HEK293 (cell line): ENCODE measurements at regions not wholly inside any gene's neighbourhood (a gene's known extent, or its start where the extent isn't known, plus 50 kb on each side); places are given as distances from the start of the nearest gene placed in this dataset.
A peak's percentile ranks its signal among the peaks of the same experiment; 100 is the strongest.

Experiments used
- MYNN ChIP-seq: fragments of 450-650 bp; formaldehyde crosslinking; IDR thresholded peaks from 2 replicates; pipeline ENCODE4 v1.5.1; 2016; ENCODE audit warnings: missing biosample characterization, missing genetic modification characterization, borderline replicate concordance
- OSR2 ChIP-seq: fragments of 450-650 bp; formaldehyde crosslinking; IDR thresholded peaks from 2 replicates; pipeline ENCODE4 v1.5.1; 2016; ENCODE audit warnings: missing biosample characterization, missing genetic modification characterization
- SP7 ChIP-seq: fragments of 450-650 bp; formaldehyde crosslinking; IDR thresholded peaks from 2 replicates; pipeline ENCODE4 v1.5.1; 2016; ENCODE audit warnings: missing biosample characterization, missing genetic modification characterization
- TRIM28 ChIP-seq: IDR thresholded peaks from 2 replicates; pipeline ENCODE4 v1.6.1; 2011; ENCODE audit warnings: low read length, control low read depth, borderline replicate concordance
- YY1 ChIP-seq: fragments of 450-650 bp; formaldehyde crosslinking; IDR thresholded peaks from 2 replicates; pipeline ENCODE4 v1.5.1; 2018; ENCODE audit warnings: missing biosample characterization, missing genetic modification characterization
- ZBTB21 ChIP-seq: fragments of 450-650 bp; formaldehyde crosslinking; IDR thresholded peaks from 2 replicates; pipeline ENCODE4 v1.5.1; 2017; ENCODE audit warnings: missing biosample characterization, missing genetic modification characterization
- ZBTB7A ChIP-seq: fragments of 450-650 bp; formaldehyde crosslinking; IDR thresholded peaks from 2 replicates; pipeline ENCODE4 v1.5.1; 2016; ENCODE audit warnings: low read depth, missing biosample characterization, missing genetic modification characterization
- ZFHX2 ChIP-seq: fragments of 450-650 bp; formaldehyde crosslinking; conservative IDR thresholded peaks from 2 replicates; pipeline ENCODE4 v1.5.1; 2016; ENCODE audit warnings: missing biosample characterization, missing genetic modification characterization
- ZFP69B ChIP-seq: fragments of 450-650 bp; formaldehyde crosslinking; IDR thresholded peaks from 2 replicates; pipeline ENCODE4 v1.5.1; 2016; ENCODE audit warnings: missing biosample characterization, missing genetic modification characterization
- ZNF155 ChIP-seq: fragments of 450-650 bp; formaldehyde crosslinking; IDR thresholded peaks from 2 replicates; pipeline ENCODE4 v1.5.1; 2016; ENCODE audit warnings: missing biosample characterization, missing genetic modification characterization
- ZNF175 ChIP-seq: fragments of 450-650 bp; formaldehyde crosslinking; IDR thresholded peaks from 2 replicates; pipeline ENCODE4 v1.5.1; 2016; ENCODE audit warnings: missing biosample characterization, missing genetic modification characterization
- ZNF202 ChIP-seq: fragments of 450-650 bp; formaldehyde crosslinking; IDR thresholded peaks from 2 replicates; pipeline ENCODE4 v1.5.1; 2016; ENCODE audit warnings: missing biosample characterization, missing genetic modification characterization, borderline replicate concordance
- ZNF211 ChIP-seq: fragments of 450-650 bp; formaldehyde crosslinking; IDR thresholded peaks from 2 replicates; pipeline ENCODE4 v1.5.1; 2016; ENCODE audit warnings: low read depth, missing biosample characterization, missing genetic modification characterization
- ZNF214 ChIP-seq: fragments of 450-650 bp; formaldehyde crosslinking; IDR thresholded peaks from 2 replicates; pipeline ENCODE4 v1.5.1; 2017; ENCODE audit warnings: missing biosample characterization, mild to moderate bottlenecking, missing genetic modification characterization, borderline replicate concordance
- ZNF223 ChIP-seq: fragments of 450-650 bp; formaldehyde crosslinking; IDR thresholded peaks from 2 replicates; pipeline ENCODE4 v1.5.1; 2016; ENCODE audit warnings: missing biosample characterization, missing genetic modification characterization
- ZNF24 ChIP-seq: fragments of 450-650 bp; formaldehyde crosslinking; IDR thresholded peaks from 2 replicates; pipeline ENCODE4 v1.5.1; 2016; ENCODE audit warnings: missing biosample characterization, missing genetic modification characterization
- ZNF26 ChIP-seq: fragments of 450-650 bp; formaldehyde crosslinking; IDR thresholded peaks from 2 replicates; pipeline ENCODE4 v1.5.1; 2016; ENCODE audit warnings: missing biosample characterization, missing genetic modification characterization
- ZNF302 ChIP-seq: fragments of 450-650 bp; formaldehyde crosslinking; IDR thresholded peaks from 2 replicates; pipeline ENCODE4 v1.5.1; 2016; ENCODE audit warnings: missing biosample characterization, missing genetic modification characterization, low read depth
- ZNF362 ChIP-seq: fragments of 450-650 bp; formaldehyde crosslinking; IDR thresholded peaks from 2 replicates; pipeline ENCODE4 v1.5.1; 2016; ENCODE audit warnings: missing biosample characterization, missing genetic modification characterization
- ZNF555 ChIP-seq: fragments of 450-650 bp; formaldehyde crosslinking; conservative IDR thresholded peaks from 2 replicates; pipeline ENCODE4 v1.5.1; 2017; ENCODE audit warnings: missing biosample characterization, mild to moderate bottlenecking, missing genetic modification characterization, inconsistent platforms
- ZNF670 ChIP-seq: fragments of 450-650 bp; formaldehyde crosslinking; IDR thresholded peaks from 2 replicates; pipeline ENCODE4 v1.5.1; 2016; ENCODE audit warnings: missing biosample characterization, missing genetic modification characterization, low read depth
- ZNF843 ChIP-seq: fragments of 450-650 bp; formaldehyde crosslinking; IDR thresholded peaks from 2 replicates; pipeline ENCODE4 v1.5.1; 2016; ENCODE audit warnings: missing biosample characterization, missing genetic modification characterization
- TF ChIP-seq, protein P1 (sequence below): fragments of 450-650 bp; IDR thresholded peaks from 2 replicates; pipeline ENCODE4 v1.5.1; 2018; ENCODE audit warnings: missing biosample characterization, missing genetic modification characterization
- TF ChIP-seq, protein P2 (sequence below): fragments of 450-650 bp; formaldehyde crosslinking; IDR thresholded peaks from 2 replicates; pipeline ENCODE4 v1.5.1; 2017; ENCODE audit warnings: missing biosample characterization, mild to moderate bottlenecking, missing genetic modification characterization, moderate library complexity
- TF ChIP-seq, protein P3 (sequence below): fragments of 450-650 bp; formaldehyde crosslinking; IDR thresholded peaks from 2 replicates; pipeline ENCODE4 v1.5.1; 2016; ENCODE audit warnings: missing biosample characterization, missing genetic modification characterization, low read depth
- TF ChIP-seq, protein P4 (sequence below): fragments of 450-650 bp; formaldehyde crosslinking; IDR thresholded peaks from 2 replicates; pipeline ENCODE4 v1.5.1; 2016; ENCODE audit warnings: missing biosample characterization, missing genetic modification characterization
- TF ChIP-seq, protein P5 (sequence below): fragments of 450-650 bp; formaldehyde crosslinking; IDR thresholded peaks from 2 replicates; pipeline ENCODE4 v1.5.1; 2016; ENCODE audit warnings: missing biosample characterization, missing genetic modification characterization, low read depth

DNA sequence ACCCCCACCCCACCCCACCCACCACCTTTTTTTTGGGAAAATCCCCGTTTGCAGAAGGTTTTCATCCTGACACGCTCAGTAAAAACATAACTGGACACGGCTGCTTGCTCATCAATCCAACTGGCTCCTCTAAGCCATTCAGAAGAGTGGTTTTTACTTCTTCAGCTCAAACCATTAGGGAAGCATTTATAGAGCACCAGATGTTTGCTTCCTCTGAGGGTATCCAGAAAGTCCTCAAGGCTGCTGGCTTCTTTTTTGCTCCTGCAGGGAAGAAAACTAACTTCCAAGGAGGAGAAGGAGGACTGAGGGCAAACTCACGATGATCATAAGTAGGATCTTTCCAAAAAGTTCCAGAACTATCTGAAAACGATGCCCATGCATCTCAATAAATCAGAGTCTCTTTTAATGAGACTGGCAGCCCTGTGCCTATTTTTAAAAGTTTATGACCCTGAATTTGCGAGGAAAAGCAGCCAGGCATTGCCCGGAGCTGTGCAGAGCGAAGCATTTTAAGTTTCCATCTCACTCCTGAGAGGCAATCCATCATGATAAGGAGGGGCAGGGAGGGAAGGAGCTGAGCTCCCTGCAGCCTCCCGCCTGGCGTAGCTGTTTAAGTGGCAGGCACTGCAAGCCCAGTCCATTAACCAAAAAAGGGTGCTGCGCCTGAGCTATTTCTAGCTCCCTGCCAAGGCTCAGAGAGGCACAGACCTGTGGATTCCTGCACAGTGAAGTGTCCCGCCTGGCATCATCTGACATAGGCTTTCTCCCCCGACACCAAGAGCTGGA, 146.3 kb upstream of the FOXF1 start (continued):
- no peak for TF ChIP-seq ZFHX2 (tag by site-specific recombination)
- TF ChIP-seq ZFP69B, result 0 out of 2 replicates have a peak, but pooled peaks have one; percentile 31
- TF ChIP-seq, protein P1, sequence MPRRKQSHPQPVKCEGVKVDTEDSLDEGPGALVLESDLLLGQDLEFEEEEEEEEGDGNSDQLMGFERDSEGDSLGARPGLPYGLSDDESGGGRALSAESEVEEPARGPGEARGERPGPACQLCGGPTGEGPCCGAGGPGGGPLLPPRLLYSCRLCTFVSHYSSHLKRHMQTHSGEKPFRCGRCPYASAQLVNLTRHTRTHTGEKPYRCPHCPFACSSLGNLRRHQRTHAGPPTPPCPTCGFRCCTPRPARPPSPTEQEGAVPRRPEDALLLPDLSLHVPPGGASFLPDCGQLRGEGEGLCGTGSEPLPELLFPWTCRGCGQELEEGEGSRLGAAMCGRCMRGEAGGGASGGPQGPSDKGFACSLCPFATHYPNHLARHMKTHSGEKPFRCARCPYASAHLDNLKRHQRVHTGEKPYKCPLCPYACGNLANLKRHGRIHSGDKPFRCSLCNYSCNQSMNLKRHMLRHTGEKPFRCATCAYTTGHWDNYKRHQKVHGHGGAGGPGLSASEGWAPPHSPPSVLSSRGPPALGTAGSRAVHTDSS (tag by site-specific recombination), result no peak
- TF ChIP-seq MYNN (tag by site-specific recombination), result no peak
- TF ChIP-seq ZBTB21, result no peak
- no peak for TF ChIP-seq ZNF362
- TF ChIP-seq TRIM28, result peak; percentile 80; the same call in 1 of the 2 replicates
- TF ChIP-seq YY1, result no peak
- TF ChIP-seq, protein P2, sequence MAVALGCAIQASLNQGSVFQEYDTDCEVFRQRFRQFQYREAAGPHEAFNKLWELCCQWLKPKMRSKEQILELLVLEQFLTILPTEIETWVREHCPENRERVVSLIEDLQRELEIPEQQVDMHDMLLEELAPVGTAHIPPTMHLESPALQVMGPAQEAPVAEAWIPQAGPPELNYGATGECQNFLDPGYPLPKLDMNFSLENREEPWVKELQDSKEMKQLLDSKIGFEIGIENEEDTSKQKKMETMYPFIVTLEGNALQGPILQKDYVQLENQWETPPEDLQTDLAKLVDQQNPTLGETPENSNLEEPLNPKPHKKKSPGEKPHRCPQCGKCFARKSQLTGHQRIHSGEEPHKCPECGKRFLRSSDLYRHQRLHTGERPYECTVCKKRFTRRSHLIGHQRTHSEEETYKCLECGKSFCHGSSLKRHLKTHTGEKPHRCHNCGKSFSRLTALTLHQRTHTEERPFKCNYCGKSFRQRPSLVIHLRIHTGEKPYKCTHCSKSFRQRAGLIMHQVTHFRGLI (tag by site-specific recombination), result peak; percentile 52
- TF ChIP-seq OSR2, result peak; percentile 95
- TF ChIP-seq, protein P3, sequence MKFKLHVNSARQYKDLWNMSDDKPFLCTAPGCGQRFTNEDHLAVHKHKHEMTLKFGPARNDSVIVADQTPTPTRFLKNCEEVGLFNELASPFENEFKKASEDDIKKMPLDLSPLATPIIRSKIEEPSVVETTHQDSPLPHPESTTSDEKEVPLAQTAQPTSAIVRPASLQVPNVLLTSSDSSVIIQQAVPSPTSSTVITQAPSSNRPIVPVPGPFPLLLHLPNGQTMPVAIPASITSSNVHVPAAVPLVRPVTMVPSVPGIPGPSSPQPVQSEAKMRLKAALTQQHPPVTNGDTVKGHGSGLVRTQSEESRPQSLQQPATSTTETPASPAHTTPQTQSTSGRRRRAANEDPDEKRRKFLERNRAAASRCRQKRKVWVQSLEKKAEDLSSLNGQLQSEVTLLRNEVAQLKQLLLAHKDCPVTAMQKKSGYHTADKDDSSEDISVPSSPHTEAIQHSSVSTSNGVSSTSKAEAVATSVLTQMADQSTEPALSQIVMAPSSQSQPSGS, result no peak
- peak; percentile 88 for TF ChIP-seq SP7 (tag by site-specific recombination)
- TF ChIP-seq, protein P4, sequence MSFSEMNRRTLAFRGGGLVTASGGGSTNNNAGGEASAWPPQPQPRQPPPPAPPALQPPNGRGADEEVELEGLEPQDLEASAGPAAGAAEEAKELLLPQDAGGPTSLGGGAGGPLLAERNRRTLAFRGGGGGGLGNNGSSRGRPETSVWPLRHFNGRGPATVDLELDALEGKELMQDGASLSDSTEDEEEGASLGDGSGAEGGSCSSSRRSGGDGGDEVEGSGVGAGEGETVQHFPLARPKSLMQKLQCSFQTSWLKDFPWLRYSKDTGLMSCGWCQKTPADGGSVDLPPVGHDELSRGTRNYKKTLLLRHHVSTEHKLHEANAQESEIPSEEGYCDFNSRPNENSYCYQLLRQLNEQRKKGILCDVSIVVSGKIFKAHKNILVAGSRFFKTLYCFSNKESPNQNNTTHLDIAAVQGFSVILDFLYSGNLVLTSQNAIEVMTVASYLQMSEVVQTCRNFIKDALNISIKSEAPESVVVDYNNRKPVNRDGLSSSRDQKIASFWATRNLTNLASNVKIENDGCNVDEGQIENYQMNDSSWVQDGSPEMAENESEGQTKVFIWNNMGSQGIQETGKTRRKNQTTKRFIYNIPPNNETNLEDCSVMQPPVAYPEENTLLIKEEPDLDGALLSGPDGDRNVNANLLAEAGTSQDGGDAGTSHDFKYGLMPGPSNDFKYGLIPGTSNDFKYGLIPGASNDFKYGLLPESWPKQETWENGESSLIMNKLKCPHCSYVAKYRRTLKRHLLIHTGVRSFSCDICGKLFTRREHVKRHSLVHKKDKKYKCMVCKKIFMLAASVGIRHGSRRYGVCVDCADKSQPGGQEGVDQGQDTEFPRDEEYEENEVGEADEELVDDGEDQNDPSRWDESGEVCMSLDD (tag by site-specific recombination), result no peak
- TF ChIP-seq, protein P5, sequence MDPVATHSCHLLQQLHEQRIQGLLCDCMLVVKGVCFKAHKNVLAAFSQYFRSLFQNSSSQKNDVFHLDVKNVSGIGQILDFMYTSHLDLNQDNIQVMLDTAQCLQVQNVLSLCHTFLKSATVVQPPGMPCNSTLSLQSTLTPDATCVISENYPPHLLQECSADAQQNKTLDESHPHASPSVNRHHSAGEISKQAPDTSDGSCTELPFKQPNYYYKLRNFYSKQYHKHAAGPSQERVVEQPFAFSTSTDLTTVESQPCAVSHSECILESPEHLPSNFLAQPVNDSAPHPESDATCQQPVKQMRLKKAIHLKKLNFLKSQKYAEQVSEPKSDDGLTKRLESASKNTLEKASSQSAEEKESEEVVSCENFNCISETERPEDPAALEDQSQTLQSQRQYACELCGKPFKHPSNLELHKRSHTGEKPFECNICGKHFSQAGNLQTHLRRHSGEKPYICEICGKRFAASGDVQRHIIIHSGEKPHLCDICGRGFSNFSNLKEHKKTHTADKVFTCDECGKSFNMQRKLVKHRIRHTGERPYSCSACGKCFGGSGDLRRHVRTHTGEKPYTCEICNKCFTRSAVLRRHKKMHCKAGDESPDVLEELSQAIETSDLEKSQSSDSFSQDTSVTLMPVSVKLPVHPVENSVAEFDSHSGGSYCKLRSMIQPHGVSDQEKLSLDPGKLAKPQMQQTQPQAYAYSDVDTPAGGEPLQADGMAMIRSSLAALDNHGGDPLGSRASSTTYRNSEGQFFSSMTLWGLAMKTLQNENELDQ (tag by site-specific recombination), result 0 out of 2 replicates have a peak, but pooled peaks have one; percentile 11
- TF ChIP-seq ZBTB7A (tag by site-specific recombination), result no peak
- no peak for TF ChIP-seq ZNF214 (tag by site-specific recombination)
- no peak for TF ChIP-seq ZNF211 (tag by site-specific recombination)
- no peak for TF ChIP-seq ZNF302 (tag by site-specific recombination)
- no peak; the same call in 1 of the 2 replicates for TF ChIP-seq ZNF24 (tag by site-specific recombination)
- no peak for TF ChIP-seq ZNF26 (tag by site-specific recombination)
- TF ChIP-seq ZNF155 (tag by site-specific recombination), result no peak
- TF ChIP-seq ZNF202 (tag by site-specific recombination), result no peak
- TF ChIP-seq ZNF555 (tag by site-specific recombination), result no peak
- TF ChIP-seq ZNF670 (tag by site-specific recombination), result no peak
- TF ChIP-seq ZNF223 (tag by site-specific recombination), result no peak
- TF ChIP-seq ZNF843 (tag by site-specific recombination), result peak; percentile 91
- TF ChIP-seq ZNF175 (tag by site-specific recombination), result no peak
